WTC11 (cell line): ENCODE measurements at regions not wholly inside any gene's neighbourhood (a gene's known extent, or its start where the extent isn't known, plus 50 kb on each side); places are given as distances from the start of the nearest gene placed in this dataset.

Source experiments
- ATAC-seq: fragments of 200-7000 bp; cut with Tn5 transposase; 2 replicates; pipeline ENCODE4 v1.10.0; 2021; ENCODE audit warnings: mild to moderate bottlenecking, moderate library complexity
- CTCF ChIA-PET: fragments of 300-600 bp; sonication (Branson Sonifier 250); formaldehyde crosslinking; loops from one replicate; lab custom pipeline; 2021; ENCODE audit warnings: antibody characterized with exemption; lab: Charles Lee
- POLR2A ChIA-PET: fragments of 350-600 bp; sonication (Branson Sonifier 250); formaldehyde crosslinking; loops from one replicate; lab custom pipeline; 2021; ENCODE audit warnings: antibody characterized with exemption; lab: Charles Lee
- DNase-seq: peaks from one replicate; pipeline ENCODE4 v3.0.0; 2021; ENCODE audit warnings: low spot score
- H3K27ac Mint-ChIP-seq: 2 replicates; pipeline ENCODE4 v1.8.0; 2021; ENCODE audit warnings: mixed read lengths
- H3K27me3 Mint-ChIP-seq: 2 replicates; pipeline ENCODE4 v1.8.0; 2021; ENCODE audit warnings: low read depth, mild to moderate bottlenecking, moderate library complexity, mixed read lengths
- H3K36me3 Mint-ChIP-seq: 2 replicates; pipeline ENCODE4 v1.8.0; 2021; ENCODE audit warnings: mixed read lengths
- H3K4me1 Mint-ChIP-seq: 2 replicates; pipeline ENCODE4 v1.8.0; 2022; ENCODE audit warnings: mixed read lengths
- H3K4me3 Mint-ChIP-seq: 2 replicates; pipeline ENCODE4 v1.8.0; 2021; ENCODE audit warnings: mild to moderate bottlenecking, moderate library complexity, mixed read lengths
- H3K9me3 Mint-ChIP-seq: 2 replicates; pipeline ENCODE4 v1.8.0; 2021; ENCODE audit warnings: mixed read lengths
- AFF4 ChIP-seq: sonication (generic); formaldehyde crosslinking; IDR thresholded peaks from 2 replicates; pipeline ENCODE4 v1.8.1; 2023; ENCODE audit warnings: mild to moderate bottlenecking, missing genetic modification reagents, borderline replicate concordance
- ATF3 ChIP-seq: sonication (generic); formaldehyde crosslinking; conservative IDR thresholded peaks from 2 replicates; pipeline ENCODE4 v1.8.1; 2022; ENCODE audit warnings: mild to moderate bottlenecking, missing genetic modification reagents
- CTCF ChIP-seq: fragments of 200-600 bp; IDR thresholded peaks from 2 replicates; pipeline ENCODE4 v1.8.0; 2022; ENCODE audit warnings: antibody characterized with exemption
- EMX1 ChIP-seq: fragments of 250-450 bp; sonication (Bioruptor Pico); IDR thresholded peaks from 2 replicates; pipeline ENCODE4 v1.8.0; 2021; ENCODE audit warnings: mild to moderate bottlenecking
- GRHL2 ChIP-seq: fragments of 250-450 bp; sonication (Bioruptor Pico); IDR thresholded peaks from 2 replicates; pipeline ENCODE4 v1.8.0; 2022; ENCODE audit warnings: mild to moderate bottlenecking, moderate library complexity; ENCODE audit not compliant: insufficient replicate concordance, severe bottlenecking
- IRF2 ChIP-seq: sonication (generic); formaldehyde crosslinking; IDR thresholded peaks from 2 replicates; pipeline ENCODE4 v1.8.0; 2022; ENCODE audit warnings: low read depth, missing genetic modification reagents, borderline replicate concordance
- NFATC4 ChIP-seq: fragments of 250-450 bp; sonication (Bioruptor Pico); IDR thresholded peaks from 2 replicates; pipeline ENCODE4 v1.9.0; 2021; ENCODE audit warnings: mild to moderate bottlenecking
- NR1H2 ChIP-seq: sonication (generic); formaldehyde crosslinking; IDR thresholded peaks from 2 replicates; pipeline ENCODE4 v1.9.0; 2021; ENCODE audit warnings: mild to moderate bottlenecking, moderate library complexity, missing genetic modification reagents
- PRRX2 ChIP-seq: fragments of 250-450 bp; sonication (Bioruptor Pico); IDR thresholded peaks from 2 replicates; pipeline ENCODE4 v1.8.0; 2021; ENCODE audit warnings: mild to moderate bottlenecking
- ZBTB21 ChIP-seq: sonication (generic); formaldehyde crosslinking; IDR thresholded peaks from 2 replicates; pipeline ENCODE4 v1.8.1; 2023; ENCODE audit warnings: mild to moderate bottlenecking, missing genetic modification reagents, borderline replicate concordance
- ZBTB43 ChIP-seq: sonication (generic); formaldehyde crosslinking; IDR thresholded peaks from 2 replicates; pipeline ENCODE4 v1.8.1; 2023; ENCODE audit warnings: mild to moderate bottlenecking, missing genetic modification reagents
- ZNF416 ChIP-seq: fragments of 250-450 bp; sonication (Bioruptor Pico); IDR thresholded peaks from 2 replicates; pipeline ENCODE4 v1.9.0; 2021; ENCODE audit warnings: mild to moderate bottlenecking, inconsistent platforms
- TF ChIP-seq, protein P1 (sequence below): sonication (generic); formaldehyde crosslinking; IDR thresholded peaks from 2 replicates; pipeline ENCODE4 v1.8.0; 2022; ENCODE audit warnings: mild to moderate bottlenecking, missing genetic modification reagents
- TF ChIP-seq, protein P2 (sequence below): sonication (generic); formaldehyde crosslinking; conservative IDR thresholded peaks from 2 replicates; pipeline ENCODE4 v1.8.1; 2023; ENCODE audit warnings: mild to moderate bottlenecking, low read depth, missing genetic modification reagents, moderate library complexity

DNA sequence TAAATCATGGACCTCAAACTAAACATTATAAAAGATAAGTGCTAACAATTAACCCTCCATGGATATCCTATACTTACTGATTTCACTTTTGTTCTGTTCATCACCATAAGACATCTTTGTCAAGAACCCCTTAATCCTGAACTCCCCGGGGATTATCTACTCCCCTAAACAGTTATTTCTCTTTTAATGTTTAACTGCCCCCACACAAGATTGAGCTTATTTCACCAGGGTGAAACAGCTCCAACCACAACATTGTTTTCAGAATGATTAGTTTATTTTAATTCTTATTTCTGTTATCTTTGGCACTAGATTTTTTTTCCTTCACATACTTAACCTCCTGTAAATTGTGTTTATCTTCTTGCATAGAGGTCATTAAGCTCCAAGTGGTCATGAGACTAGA is 103.2 kb upstream of the HCN1 start (continued):
- TF ChIP-seq, protein P1, sequence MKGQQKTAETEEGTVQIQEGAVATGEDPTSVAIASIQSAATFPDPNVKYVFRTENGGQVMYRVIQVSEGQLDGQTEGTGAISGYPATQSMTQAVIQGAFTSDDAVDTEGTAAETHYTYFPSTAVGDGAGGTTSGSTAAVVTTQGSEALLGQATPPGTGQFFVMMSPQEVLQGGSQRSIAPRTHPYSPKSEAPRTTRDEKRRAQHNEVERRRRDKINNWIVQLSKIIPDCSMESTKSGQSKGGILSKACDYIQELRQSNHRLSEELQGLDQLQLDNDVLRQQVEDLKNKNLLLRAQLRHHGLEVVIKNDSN (CRISPR knock-in tag), result no peak
- TF ChIP-seq AFF4 (CRISPR knock-in tag), result no peak
- TF ChIP-seq, protein P2, sequence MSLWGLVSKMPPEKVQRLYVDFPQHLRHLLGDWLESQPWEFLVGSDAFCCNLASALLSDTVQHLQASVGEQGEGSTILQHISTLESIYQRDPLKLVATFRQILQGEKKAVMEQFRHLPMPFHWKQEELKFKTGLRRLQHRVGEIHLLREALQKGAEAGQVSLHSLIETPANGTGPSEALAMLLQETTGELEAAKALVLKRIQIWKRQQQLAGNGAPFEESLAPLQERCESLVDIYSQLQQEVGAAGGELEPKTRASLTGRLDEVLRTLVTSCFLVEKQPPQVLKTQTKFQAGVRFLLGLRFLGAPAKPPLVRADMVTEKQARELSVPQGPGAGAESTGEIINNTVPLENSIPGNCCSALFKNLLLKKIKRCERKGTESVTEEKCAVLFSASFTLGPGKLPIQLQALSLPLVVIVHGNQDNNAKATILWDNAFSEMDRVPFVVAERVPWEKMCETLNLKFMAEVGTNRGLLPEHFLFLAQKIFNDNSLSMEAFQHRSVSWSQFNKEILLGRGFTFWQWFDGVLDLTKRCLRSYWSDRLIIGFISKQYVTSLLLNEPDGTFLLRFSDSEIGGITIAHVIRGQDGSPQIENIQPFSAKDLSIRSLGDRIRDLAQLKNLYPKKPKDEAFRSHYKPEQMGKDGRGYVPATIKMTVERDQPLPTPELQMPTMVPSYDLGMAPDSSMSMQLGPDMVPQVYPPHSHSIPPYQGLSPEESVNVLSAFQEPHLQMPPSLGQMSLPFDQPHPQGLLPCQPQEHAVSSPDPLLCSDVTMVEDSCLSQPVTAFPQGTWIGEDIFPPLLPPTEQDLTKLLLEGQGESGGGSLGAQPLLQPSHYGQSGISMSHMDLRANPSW (CRISPR knock-in tag), result no peak
- TF ChIP-seq EMX1 (CRISPR knock-in tag), result no peak
- TF ChIP-seq NFATC4 (CRISPR knock-in tag), result no peak
- TF ChIP-seq ATF3 (CRISPR knock-in tag), result no peak
- TF ChIP-seq ZBTB43, result no peak
- TF ChIP-seq, all 79 proteins: peak for 0

DNA sequence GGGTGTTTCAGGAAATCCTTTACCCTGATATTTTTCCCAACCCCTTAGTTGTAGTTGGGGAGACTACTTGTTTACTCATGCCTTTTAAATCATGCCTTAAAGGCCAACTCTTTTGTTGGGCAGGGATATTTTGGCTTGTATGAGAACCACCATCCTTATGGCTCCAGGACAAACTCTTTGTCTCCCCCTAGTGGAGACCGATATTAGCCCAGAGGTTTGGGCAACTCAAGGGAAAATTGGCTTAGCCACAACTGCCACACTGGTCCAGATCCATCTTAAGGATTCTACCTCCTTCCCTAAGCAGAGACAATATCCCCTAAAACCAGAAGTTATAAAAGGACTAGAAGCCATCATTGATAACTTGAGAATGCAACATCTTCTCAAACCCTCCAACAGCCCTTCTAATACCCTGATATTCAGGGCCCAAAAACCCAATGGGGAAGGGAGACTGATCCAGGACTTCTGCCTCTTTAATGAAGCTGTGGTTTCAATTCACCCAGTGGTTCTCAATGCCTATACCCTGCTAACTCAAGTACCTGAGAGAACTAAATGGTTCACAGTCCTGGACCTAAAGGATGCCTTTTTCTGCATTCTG is 100.9 kb upstream of the HCN1 start:
- no peaks in the 10 kb centered on the region for H3K4me1 Mint-ChIP-seq
- CTCF ChIA-PET, result no interaction called here
- no peak overlapping the region for H3K4me3 Mint-ChIP-seq
- peaks cover 6% of the 10 kb centered on the region; the same call in 1 of the 2 replicates for H3K36me3 Mint-ChIP-seq
- POLR2A ChIA-PET, result no interaction called here
- ATAC-seq (peak; percentile 46; the same call in 1 of the 2 replicates), DNase-seq (no peak)
- peaks cover 32% of the 10 kb centered on the region for H3K9me3 Mint-ChIP-seq
- H3K27ac Mint-ChIP-seq, result no peak overlapping the region
- TF ChIP-seq ZBTB21 (CRISPR knock-in tag) (no peak), CTCF (peak; percentile 57; the same call in 1 of the 2 replicates), PRRX2 (CRISPR knock-in tag) (no peak)
- no peaks in the 10 kb centered on the region for H3K27me3 Mint-ChIP-seq

DNA sequence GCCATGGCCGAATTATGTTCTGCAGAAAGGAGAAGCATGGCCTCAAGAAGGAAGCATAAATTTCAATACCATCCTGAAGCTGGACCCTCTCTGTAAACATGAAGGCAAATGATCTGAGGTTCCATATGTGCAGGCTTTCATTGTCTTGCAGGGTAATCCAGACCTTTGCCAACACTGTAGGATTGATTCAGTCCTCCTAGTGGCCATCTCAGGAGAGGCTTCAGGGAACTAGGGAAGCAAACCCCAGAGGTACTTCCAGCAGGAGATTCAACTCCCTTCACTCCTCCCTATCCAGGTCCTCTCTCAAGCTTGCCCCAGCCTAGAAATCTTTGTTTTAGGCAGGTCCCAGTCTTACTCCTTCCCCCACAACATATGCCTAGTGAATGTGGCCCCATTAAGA is 99.3 kb upstream of the HCN1 start:
- no peak overlapping the region for H3K27ac Mint-ChIP-seq
- peak; percentile 88 for ATAC-seq
- ChIA-PET CTCF (interaction anchor here (0.7 kb wide), 1 partner anchor 101 kb away, joined by 3 read pairs; no protein-coding TSS in a partner anchor), POLR2A (no interaction called here)
- no peaks in the 10 kb centered on the region for H3K4me1 Mint-ChIP-seq
- peaks cover 28% of the 10 kb centered on the region for H3K9me3 Mint-ChIP-seq
- H3K4me3 Mint-ChIP-seq, result no peak overlapping the region
- H3K27me3 Mint-ChIP-seq, result no peaks in the 10 kb centered on the region
- H3K36me3 Mint-ChIP-seq, result no peaks in the 10 kb centered on the region; the same call in 1 of the 2 replicates
- no peak for TF ChIP-seq NR1H2 (CRISPR knock-in tag)
- no peak for TF ChIP-seq IRF2 (CRISPR knock-in tag)
- TF ChIP-seq GRHL2, result no peak
- TF ChIP-seq ZNF416 (CRISPR knock-in tag), result no peak
- peak; percentile 13 for DNase-seq
